PFSK-1 (cell line): ENCODE measurements at regions not wholly inside any gene's neighbourhood (a gene's known extent, or its start where the extent isn't known, plus 50 kb on each side); places are given as distances from the start of the nearest gene placed in this dataset.

ENCODE experiments used
- FOXP2 ChIP-seq: optimal IDR thresholded peaks from 2 replicates; pipeline ENCODE3; 2011; ENCODE audit warnings: borderline replicate concordance, control low read depth, inconsistent platforms; ENCODE audit not compliant: insufficient read depth; ENCODE audit errors: extremely low read length, extremely low read depth
- POLR2AphosphoS5 ChIP-seq: IDR thresholded peaks from 2 replicates; pipeline ENCODE4 v1.6.1; 2012; ENCODE audit warnings: low read depth, mild to moderate bottlenecking, control low read depth, low read length, moderate library complexity
- SIN3A ChIP-seq: IDR thresholded peaks from 2 replicates; pipeline ENCODE4 v1.6.1; 2012; ENCODE audit warnings: mild to moderate bottlenecking, low read length, moderate library complexity, borderline replicate concordance; ENCODE audit not compliant: insufficient read depth
- TAF1 ChIP-seq: IDR thresholded peaks from 2 replicates; pipeline ENCODE4 v1.6.1; 2012; ENCODE audit warnings: low read length, control low read depth, borderline replicate concordance; ENCODE audit not compliant: insufficient read depth
- TF ChIP-seq, protein P1 (sequence below), 2 experiments: IDR thresholded peaks; 2 replicates each; pipeline versions ENCODE4 v1.6.1 to v1.8.0; 2011 to 2012; ENCODE audit warnings: low read depth in 2 of 2, low read length in 2 of 2, control low read depth in 1 of 2, inconsistent platforms in 1 of 2, mild to moderate bottlenecking in 1 of 2, moderate library complexity in 1 of 2; ENCODE audit not compliant: insufficient read depth in 1 of 2

GRCh38 chr11:33646629-33647028, 54.0 kb downstream of the C11orf91 start:
- TF ChIP-seq POLR2AphosphoS5 = no peak
- no peak for TF ChIP-seq SIN3A
- no peak for TF ChIP-seq TAF1
- TF ChIP-seq, protein P1, sequence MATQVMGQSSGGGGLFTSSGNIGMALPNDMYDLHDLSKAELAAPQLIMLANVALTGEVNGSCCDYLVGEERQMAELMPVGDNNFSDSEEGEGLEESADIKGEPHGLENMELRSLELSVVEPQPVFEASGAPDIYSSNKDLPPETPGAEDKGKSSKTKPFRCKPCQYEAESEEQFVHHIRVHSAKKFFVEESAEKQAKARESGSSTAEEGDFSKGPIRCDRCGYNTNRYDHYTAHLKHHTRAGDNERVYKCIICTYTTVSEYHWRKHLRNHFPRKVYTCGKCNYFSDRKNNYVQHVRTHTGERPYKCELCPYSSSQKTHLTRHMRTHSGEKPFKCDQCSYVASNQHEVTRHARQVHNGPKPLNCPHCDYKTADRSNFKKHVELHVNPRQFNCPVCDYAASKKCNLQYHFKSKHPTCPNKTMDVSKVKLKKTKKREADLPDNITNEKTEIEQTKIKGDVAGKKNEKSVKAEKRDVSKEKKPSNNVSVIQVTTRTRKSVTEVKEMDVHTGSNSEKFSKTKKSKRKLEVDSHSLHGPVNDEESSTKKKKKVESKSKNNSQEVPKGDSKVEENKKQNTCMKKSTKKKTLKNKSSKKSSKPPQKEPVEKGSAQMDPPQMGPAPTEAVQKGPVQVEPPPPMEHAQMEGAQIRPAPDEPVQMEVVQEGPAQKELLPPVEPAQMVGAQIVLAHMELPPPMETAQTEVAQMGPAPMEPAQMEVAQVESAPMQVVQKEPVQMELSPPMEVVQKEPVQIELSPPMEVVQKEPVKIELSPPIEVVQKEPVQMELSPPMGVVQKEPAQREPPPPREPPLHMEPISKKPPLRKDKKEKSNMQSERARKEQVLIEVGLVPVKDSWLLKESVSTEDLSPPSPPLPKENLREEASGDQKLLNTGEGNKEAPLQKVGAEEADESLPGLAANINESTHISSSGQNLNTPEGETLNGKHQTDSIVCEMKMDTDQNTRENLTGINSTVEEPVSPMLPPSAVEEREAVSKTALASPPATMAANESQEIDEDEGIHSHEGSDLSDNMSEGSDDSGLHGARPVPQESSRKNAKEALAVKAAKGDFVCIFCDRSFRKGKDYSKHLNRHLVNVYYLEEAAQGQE (IDR thresholded peaks at IDR 0.05; ENCODE audit: insufficient read depth in 1 of 2, low read depth in 2 of 2, low read length in 2 of 2) = no peak
- TF ChIP-seq FOXP2 = no peak

GRCh38 chr11:33646168-33646567, 54.5 kb downstream of the C11orf91 start:
- TF ChIP-seq FOXP2 (no peak), TAF1 (no peak), SIN3A (no peak), POLR2AphosphoS5 (no peak)
- TF ChIP-seq, protein P1 (IDR thresholded peaks at IDR 0.05; ENCODE audit: insufficient read depth in 1 of 2, low read depth in 2 of 2, low read length in 2 of 2) = no peak

DNA sequence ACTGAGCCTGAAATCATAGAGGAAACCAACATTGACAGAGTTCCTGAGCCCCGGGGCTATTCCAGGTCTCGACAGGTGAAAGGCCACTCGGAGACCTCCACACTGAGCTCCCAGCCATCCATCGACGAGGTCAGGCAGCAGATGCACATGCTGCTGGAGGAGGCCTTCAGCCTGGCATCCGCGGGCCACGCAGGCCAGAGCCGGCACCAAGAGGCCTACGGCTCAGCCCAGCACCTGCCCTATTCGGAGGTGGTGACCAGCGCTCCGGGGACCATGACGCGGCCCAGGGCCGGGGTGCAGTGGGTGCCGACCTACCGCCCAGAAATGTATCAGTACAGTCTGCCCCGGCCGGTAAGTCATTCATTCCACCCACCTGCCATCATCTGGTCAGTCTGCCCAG, 54.9 kb downstream of the C11orf91 start:
- TF ChIP-seq POLR2AphosphoS5 (no peak), SIN3A (no peak)

- TF ChIP-seq POLR2AphosphoS5 = no peak
These were observed 57.3 kb downstream of the C11orf91 start for GRCh38 chr11:33643167-33643824.

DNA sequence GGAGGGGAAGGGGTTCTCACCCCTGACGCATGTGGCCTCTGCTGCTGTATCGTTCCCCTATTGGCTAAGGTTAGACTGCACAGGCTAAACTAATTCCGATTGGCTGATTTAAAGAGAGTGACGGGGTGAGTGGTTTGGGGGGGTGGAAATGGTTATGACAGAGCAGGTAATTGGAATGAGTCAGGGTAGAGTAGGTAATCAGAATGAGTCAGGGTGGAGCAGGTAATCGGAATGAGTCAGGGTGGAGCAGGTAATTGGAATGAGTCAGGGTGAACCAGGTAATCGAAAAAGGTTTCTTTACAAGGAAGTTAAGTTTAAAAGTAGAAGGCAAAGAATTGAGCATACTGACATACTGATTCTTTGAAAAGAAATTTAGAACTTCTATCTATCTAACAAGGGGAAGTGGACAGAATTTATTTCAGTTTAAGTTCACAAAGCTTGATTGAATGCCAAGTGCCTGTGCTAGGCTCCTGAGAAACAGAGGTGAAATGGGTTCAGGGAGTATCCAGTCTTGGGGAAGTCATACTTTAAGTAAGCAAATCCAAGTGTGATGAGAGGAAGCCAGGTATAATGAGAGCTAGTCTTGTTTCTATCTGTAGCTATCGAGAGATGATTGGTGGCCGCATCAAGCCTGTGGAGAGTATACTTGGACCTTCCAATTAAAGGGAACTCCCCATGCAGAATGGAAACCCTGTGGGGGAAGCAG, 58.0 kb downstream of the C11orf91 start:
- TF ChIP-seq, protein P1 (IDR thresholded peaks at IDR 0.05; ENCODE audit: insufficient read depth in 1 of 2, low read depth in 2 of 2, low read length in 2 of 2) = no peak
- TF ChIP-seq FOXP2 = no peak
- TF ChIP-seq TAF1 = no peak
- TF ChIP-seq POLR2AphosphoS5 = no peak
- TF ChIP-seq SIN3A = no peak

DNA sequence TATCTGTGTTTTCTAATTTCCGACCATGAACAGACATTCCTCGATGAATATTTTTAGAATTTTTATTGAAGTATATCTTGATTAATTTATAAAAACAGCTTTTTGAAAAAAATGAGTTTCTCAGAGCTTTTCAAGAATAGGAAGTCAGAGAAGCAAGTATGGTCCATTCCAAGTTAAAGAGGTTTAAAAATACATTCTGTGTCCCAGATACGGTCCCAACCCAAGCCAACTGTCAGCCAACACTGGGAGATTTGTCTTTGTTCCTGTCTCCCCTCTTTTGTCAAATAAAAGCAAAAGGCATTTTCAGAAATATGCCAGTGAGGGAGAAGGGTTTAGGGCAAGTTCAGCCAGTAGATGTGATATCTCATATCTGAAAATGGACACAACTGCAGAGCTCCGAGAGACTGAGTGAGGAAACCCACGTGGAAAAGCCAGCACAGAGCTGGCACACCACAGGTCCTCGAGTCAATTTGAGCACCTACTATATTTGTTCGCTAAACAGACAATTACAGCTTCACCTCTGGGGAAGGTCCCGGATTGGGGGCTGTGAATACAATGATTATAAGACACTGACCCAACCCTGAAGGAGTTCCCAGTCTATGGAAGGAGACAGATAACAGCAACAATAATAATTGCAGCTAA, 59.8 kb downstream of the C11orf91 start:
- TF ChIP-seq, protein P1 (IDR thresholded peaks at IDR 0.05; ENCODE audit: insufficient read depth in 1 of 2, low read depth in 2 of 2, low read length in 2 of 2) = no peak
- TF ChIP-seq TAF1 = no peak
- no peak for TF ChIP-seq FOXP2
- no peak for TF ChIP-seq SIN3A
- TF ChIP-seq POLR2AphosphoS5 = no peak
